ENCODE measurements at regions not wholly inside any gene's neighbourhood (a gene's known extent, or its start where the extent isn't known, plus 50 kb on each side); places are given as distances from the start of the nearest gene placed in this dataset.

DNA sequence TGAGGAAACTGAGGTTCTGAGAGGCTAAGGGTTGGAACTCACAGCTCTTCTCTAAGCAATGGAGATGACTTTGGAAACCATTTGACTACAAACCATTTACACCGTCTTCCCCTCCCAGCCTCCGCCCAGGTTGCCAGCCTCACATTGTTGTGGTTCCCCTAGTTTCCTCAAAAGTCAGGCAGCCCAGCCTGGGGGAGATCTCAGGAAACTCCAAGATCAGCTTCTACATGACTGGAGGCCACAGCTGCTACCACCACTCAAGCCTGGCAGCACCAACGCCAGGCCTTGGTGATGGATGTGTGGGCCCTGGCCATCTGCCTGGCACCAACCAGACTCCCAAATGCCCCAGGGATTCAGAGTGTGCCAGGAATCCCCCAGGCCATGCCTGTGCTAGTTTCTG, 207.9 kb downstream of the TSHZ3 start:
- DNase-seq, result no peak
- Histone ChIP-seq H3K27ac (no peak overlapping the region), H3K36me3 (replicated peaks in 1 of 2; ENCODE audit: insufficient read depth in 1 of 2, low read depth in 2 of 2) (no peaks in the 10 kb centered on the region), H3K27me3 (no peaks in the 10 kb centered on the region), H3K4me1 (no peaks in the 10 kb centered on the region), H3K9me3 (no peaks in the 10 kb centered on the region), H3K4me3 (no peak overlapping the region)
- WGBS, 2 donors, result 76 to 86% methylated on average over 3 of the region's 3 CpGs
- intact Hi-C loops (cut with DNase I), result no loop called here
- TF ChIP-seq, protein P1, sequence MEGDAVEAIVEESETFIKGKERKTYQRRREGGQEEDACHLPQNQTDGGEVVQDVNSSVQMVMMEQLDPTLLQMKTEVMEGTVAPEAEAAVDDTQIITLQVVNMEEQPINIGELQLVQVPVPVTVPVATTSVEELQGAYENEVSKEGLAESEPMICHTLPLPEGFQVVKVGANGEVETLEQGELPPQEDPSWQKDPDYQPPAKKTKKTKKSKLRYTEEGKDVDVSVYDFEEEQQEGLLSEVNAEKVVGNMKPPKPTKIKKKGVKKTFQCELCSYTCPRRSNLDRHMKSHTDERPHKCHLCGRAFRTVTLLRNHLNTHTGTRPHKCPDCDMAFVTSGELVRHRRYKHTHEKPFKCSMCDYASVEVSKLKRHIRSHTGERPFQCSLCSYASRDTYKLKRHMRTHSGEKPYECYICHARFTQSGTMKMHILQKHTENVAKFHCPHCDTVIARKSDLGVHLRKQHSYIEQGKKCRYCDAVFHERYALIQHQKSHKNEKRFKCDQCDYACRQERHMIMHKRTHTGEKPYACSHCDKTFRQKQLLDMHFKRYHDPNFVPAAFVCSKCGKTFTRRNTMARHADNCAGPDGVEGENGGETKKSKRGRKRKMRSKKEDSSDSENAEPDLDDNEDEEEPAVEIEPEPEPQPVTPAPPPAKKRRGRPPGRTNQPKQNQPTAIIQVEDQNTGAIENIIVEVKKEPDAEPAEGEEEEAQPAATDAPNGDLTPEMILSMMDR (IDR thresholded peaks at IDR 0.05), result no peak
- TF ChIP-seq POLR2A (IDR thresholded peaks at IDR 0.05), result no peak
- ATAC-seq, result no peak

DNA sequence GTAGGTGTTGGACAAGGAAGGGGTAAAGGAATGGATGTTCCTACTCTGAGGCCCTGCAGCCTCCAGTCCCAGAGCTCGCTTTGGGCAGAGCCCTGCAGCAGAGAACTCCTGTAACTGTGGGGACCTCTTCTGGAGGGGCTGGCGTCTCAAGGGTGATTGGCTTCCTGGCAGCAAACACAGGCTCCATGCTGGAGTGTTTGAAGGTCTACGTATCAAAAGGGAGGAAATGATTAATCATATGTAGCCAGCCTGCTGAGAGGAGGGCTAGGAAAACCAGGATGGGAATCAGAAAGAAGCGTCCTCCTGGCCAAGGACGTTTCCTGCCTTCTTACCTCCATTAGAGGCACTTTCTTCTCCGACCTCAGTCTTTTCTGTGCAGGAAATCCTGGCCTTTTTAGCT, 208.5 kb downstream of the TSHZ3 start:
- Histone ChIP-seq H3K4me3 (no peak overlapping the region), H3K9me3 (no peaks in the 10 kb centered on the region), H3K36me3 (replicated peaks in 1 of 2; ENCODE audit: insufficient read depth in 1 of 2, low read depth in 2 of 2) (no peaks in the 10 kb centered on the region), H3K27ac (no peak overlapping the region), H3K4me1 (no peaks in the 10 kb centered on the region), H3K27me3 (no peaks in the 10 kb centered on the region)
- 28 to 33% methylated on average over 6 of the region's 6 CpGs for WGBS, 2 donors
- DNase-seq, result no peak
- TF ChIP-seq POLR2A (IDR thresholded peaks at IDR 0.05), result no peak
- TF ChIP-seq, protein P1 (IDR thresholded peaks at IDR 0.05), result no peak
- intact Hi-C loops (cut with DNase I), result no loop called here
- ATAC-seq, result no peak

DNA sequence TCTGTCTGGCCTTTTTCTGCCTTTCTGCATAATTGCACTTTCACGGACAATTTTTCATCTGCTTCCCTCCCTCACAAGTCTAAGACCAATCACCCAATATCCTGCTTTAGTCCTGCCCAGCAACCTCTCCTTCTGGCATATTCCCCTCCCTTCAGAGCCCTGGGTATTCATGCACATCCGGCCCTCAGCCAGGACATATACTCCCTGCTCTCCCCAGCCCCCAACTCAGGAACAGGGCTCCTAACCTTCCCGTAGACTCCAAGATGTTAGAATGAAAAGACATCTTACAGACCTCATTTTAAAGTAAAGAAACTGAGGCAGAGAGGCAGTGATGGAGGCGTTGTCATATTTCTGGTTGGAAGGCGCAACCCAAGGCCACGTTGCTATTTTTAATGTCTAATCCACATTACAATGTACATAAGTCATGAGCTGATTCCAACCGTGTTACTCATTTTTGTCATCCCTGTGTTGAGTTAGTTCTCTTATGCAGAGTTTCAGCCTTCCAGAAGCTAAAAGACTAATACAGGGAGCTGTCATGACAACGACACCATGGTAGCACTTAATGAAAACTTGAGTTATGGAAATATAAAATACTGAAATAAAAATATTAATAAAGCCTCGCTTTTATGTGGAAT, 209.2 kb downstream of the TSHZ3 start:
- TF ChIP-seq POLR2A (IDR thresholded peaks at IDR 0.05), result no peak
- TF ChIP-seq, protein P1 (IDR thresholded peaks at IDR 0.05), result no peak
- Histone ChIP-seq H3K4me1 (no peaks in the 10 kb centered on the region), H3K27ac (no peak overlapping the region), H3K9me3 (no peaks in the 10 kb centered on the region), H3K36me3 (replicated peaks in 1 of 2; ENCODE audit: insufficient read depth in 1 of 2, low read depth in 2 of 2) (no peaks in the 10 kb centered on the region), H3K27me3 (no peaks in the 10 kb centered on the region), H3K4me3 (no peak overlapping the region)
- 65 to 72% methylated on average over 9 of the region's 9 CpGs for WGBS, 2 donors
- DNase-seq (no peak), ATAC-seq (no peak)
- intact Hi-C loops (cut with DNase I), result no loop called here

DNA sequence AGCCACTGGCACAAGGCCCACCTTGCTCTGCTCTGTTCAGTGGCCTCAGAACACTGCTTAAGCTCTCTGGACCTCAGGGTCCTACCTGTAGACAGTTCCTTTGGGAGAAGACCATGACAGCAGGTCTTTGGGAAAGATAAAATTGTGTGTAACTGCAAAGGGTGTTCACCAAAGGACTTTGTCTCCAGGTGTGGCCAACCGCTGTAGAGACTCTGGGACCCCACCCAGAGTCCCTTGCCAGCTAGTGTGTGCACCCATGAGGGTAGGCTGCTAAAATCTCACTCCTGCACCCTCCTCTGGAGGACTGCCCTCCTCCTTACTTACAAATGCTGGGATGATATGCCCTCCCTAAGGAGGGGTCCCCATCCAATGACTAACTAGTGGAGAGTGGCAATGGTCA, 211.2 kb downstream of the TSHZ3 start:
- H3K9me3 ChIP-seq, result no peaks in the 10 kb centered on the region
- H3K4me3 ChIP-seq, result no peak overlapping the region
- DNase-seq, result no peak
- no peak overlapping the region for H3K27ac ChIP-seq
- TF ChIP-seq POLR2A (IDR thresholded peaks at IDR 0.05), result no peak
- TF ChIP-seq, protein P1 (IDR thresholded peaks at IDR 0.05), result no peak
- H3K4me1 ChIP-seq, result no peaks in the 10 kb centered on the region
- 94 to 100% methylated on average over 1 of the region's 1 CpG for WGBS, 2 donors
- intact Hi-C loops (cut with DNase I), result no loop called here
- no peaks in the 10 kb centered on the region for H3K36me3 ChIP-seq (replicated peaks in 1 of 2; ENCODE audit: insufficient read depth in 1 of 2, low read depth in 2 of 2)
- ATAC-seq, result no peak
- no peaks in the 10 kb centered on the region for H3K27me3 ChIP-seq

DNA sequence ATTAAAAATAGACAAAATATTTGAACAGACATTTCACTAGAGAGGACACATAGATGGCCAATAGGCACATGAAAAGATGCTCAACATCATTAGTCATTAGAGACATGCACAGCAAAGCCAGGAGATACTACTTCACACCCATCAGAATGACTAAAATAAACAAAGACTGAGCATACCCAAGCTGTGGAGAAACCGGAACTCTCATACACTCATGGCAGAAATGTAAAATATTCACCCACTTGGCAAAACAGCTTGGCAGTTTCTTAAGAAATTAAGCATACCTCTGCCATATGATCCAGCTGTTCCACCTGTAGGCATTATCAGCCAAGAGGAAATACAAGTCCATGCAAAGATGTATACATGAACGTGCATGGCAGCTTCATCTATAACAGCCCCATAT, 213.4 kb downstream of the TSHZ3 start:
- TF ChIP-seq, protein P1 (IDR thresholded peaks at IDR 0.05), result no peak
- DNase-seq (no peak), ATAC-seq (no peak)
- no peaks in the 10 kb centered on the region for H3K36me3 ChIP-seq (replicated peaks in 1 of 2; ENCODE audit: insufficient read depth in 1 of 2, low read depth in 2 of 2)
- WGBS, 2 donors, result 62 to 63% methylated on average over 2 of the region's 2 CpGs
- H3K27me3 ChIP-seq, result no peaks in the 10 kb centered on the region
- H3K27ac ChIP-seq, result no peak overlapping the region
- no peak overlapping the region for H3K4me3 ChIP-seq
- intact Hi-C loops (cut with DNase I), result no loop called here
- H3K9me3 ChIP-seq, result no peaks in the 10 kb centered on the region
- no peaks in the 10 kb centered on the region for H3K4me1 ChIP-seq

Measured in body of pancreas (tissue), 4 donors.